ENCODE measurements at regions not wholly inside any gene's neighbourhood (a gene's known extent, or its start where the extent isn't known, plus 50 kb on each side); places are given as distances from the start of the nearest gene placed in this dataset.

DNA sequence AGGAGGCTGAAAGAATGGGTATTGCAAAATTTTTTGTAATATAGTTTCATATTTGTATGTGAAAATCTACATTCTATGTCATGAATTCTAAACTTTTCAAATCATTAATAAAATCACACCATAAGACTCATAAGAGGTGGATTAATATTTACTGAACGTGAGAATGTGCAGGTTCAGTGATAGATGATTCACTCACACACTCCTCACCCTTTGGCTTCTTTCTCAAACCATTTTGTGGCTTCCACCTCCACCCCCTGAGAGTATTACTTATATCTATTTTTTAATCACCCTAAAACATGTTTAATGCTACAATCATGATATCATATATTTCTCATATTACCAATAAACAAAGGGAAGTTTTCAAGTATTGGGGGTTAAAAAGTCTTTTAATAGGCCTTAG, 275.5 kb downstream of the MEF2C start:
- Mint-ChIP-seq H3K4me1 (no peaks in the 10 kb centered on the region), H3K36me3 (no peaks in the 10 kb centered on the region), H3K9me3 (peaks cover 0 to 2% (median 0%) of the 10 kb centered on the region in 5 donors), H3K27ac (no peak overlapping the region), H3K4me3 (no peak overlapping the region), H3K27me3 (peaks cover 15 to 24% of the 10 kb centered on the region in 2 donors)
- no peaks in the 10 kb centered on the region for H3K9me3 ChIP-seq (ENCODE audit: low read length)
- ChIA-PET POLR2A (no interaction called here), CTCF (no interaction called here)
- H3K27ac ChIP-seq (ENCODE audit: low read depth, low read length) = no peak overlapping the region
- H3K4me3 ChIP-seq (ENCODE audit: low read length) = no peak overlapping the region
- H3K4me1 ChIP-seq (ENCODE audit: insufficient read depth, low read length) = no peaks in the 10 kb centered on the region
- H3K27me3 ChIP-seq (ENCODE audit: insufficient read depth, low read length, poor library complexity, severe bottlenecking) = no peaks in the 10 kb centered on the region
- DNase-seq = no peak
- H3K36me3 ChIP-seq (ENCODE audit: insufficient read depth, low read length) = no peaks in the 10 kb centered on the region

DNA sequence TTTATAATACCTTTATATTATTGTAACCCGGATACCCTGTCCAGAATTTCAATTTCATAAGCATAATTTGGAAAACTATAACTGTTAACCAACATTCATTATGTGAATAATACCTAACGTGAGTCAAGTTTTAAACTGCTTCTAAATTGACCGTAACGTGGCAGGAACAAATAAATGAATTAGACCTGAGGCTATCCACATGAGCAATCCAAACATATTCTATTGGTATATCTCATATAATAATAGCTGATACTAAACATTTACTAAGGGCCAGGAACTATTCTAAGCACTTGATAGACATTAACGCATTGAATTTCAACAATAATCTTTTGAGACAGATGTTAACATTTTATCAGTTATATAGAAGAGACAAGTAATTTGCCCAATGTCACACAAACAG, 276.4 kb downstream of the MEF2C start:
- H3K4me1 ChIP-seq (ENCODE audit: insufficient read depth, low read length) = no peaks in the 10 kb centered on the region
- ChIA-PET CTCF (no interaction called here), POLR2A (no interaction called here)
- Mint-ChIP-seq H3K4me3 (no peak overlapping the region), H3K27ac (no peak overlapping the region), H3K27me3 (peaks cover 15 to 24% of the 10 kb centered on the region in 2 donors), H3K4me1 (no peaks in the 10 kb centered on the region), H3K9me3 (peaks cover 0 to 5% (median 3%) of the 10 kb centered on the region in 5 donors), H3K36me3 (no peaks in the 10 kb centered on the region)
- H3K4me3 ChIP-seq (ENCODE audit: low read length) = no peak overlapping the region
- H3K27me3 ChIP-seq (ENCODE audit: insufficient read depth, low read length, poor library complexity, severe bottlenecking) = no peaks in the 10 kb centered on the region
- no peaks in the 10 kb centered on the region for H3K9me3 ChIP-seq (ENCODE audit: low read length)
- no peak for DNase-seq
- H3K36me3 ChIP-seq (ENCODE audit: insufficient read depth, low read length) = no peaks in the 10 kb centered on the region
- no peak overlapping the region for H3K27ac ChIP-seq (ENCODE audit: low read depth, low read length)

DNA sequence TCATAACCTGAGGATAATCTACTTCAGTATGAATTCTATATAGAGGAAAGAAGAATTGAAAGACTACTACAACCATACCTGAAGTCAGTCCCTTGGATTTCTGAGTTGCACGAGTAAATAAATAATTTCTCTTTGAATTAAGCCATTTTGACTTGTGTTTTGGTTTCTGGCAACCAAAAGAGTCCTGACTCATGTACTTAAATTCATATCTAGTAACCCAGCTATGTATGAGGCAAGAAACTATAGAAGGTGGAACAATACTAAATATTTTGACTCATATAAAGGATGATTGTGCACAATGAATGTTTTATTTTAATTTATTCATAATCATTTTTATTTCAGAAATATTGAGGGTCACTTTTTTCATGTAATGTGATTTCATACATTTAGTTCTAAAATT, 276.8 kb downstream of the MEF2C start:
- H3K36me3 ChIP-seq (ENCODE audit: insufficient read depth, low read length) = no peaks in the 10 kb centered on the region
- no peaks in the 10 kb centered on the region for H3K27me3 ChIP-seq (ENCODE audit: insufficient read depth, low read length, poor library complexity, severe bottlenecking)
- H3K9me3 ChIP-seq (ENCODE audit: low read length) = no peaks in the 10 kb centered on the region
- Mint-ChIP-seq H3K27me3 (peaks cover 15 to 21% of the 10 kb centered on the region in 2 donors), H3K27ac (no peak overlapping the region), H3K4me1 (no peaks in the 10 kb centered on the region), H3K9me3 (peaks cover 0 to 4% (median 3%) of the 10 kb centered on the region in 5 donors), H3K36me3 (no peaks in the 10 kb centered on the region), H3K4me3 (no peak overlapping the region)
- no peak for DNase-seq
- H3K27ac ChIP-seq (ENCODE audit: low read depth, low read length) = no peak overlapping the region
- no peak overlapping the region for H3K4me3 ChIP-seq (ENCODE audit: low read length)
- POLR2A ChIA-PET = no interaction called here
- H3K4me1 ChIP-seq (ENCODE audit: insufficient read depth, low read length) = no peaks in the 10 kb centered on the region
- CTCF ChIA-PET = no interaction called here

DNA sequence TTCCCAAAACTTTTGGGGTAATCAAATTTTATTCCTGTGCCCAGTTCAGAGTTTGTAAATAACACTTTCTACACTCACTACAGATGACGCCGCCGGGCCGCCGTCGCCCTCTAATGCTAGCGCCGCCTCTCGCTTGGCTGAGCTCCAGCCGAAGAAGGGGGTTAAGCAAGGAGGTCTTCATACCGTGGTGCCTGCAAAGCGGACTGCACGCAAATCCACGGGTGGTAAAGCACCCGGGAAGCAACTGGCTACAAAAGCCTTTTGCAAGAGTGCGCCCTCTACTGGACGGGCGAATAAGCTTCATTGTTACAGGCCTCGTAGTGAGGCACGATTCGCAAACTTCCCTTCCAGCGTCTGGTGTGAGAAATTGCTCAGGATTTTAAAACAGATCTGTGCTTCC, 280.4 kb downstream of the MEF2C start:
- Mint-ChIP-seq H3K27ac (no peak overlapping the region), H3K27me3 (peaks cover 8 to 15% of the 10 kb centered on the region in 2 donors), H3K36me3 (no peaks in the 10 kb centered on the region), H3K9me3 (peaks cover 0 to 6% (median 3%) of the 10 kb centered on the region in 5 donors), H3K4me1 (no peaks in the 10 kb centered on the region), H3K4me3 (no peak overlapping the region)
- no peak overlapping the region for H3K27ac ChIP-seq (ENCODE audit: low read depth, low read length)
- H3K27me3 ChIP-seq (ENCODE audit: insufficient read depth, low read length, poor library complexity, severe bottlenecking) = no peaks in the 10 kb centered on the region
- H3K4me1 ChIP-seq (ENCODE audit: insufficient read depth, low read length) = no peaks in the 10 kb centered on the region
- DNase-seq = no peak
- H3K4me3 ChIP-seq (ENCODE audit: low read length) = no peak overlapping the region
- H3K36me3 ChIP-seq (ENCODE audit: insufficient read depth, low read length) = no peaks in the 10 kb centered on the region
- ChIA-PET POLR2A (no interaction called here), CTCF (no interaction called here)
- H3K9me3 ChIP-seq (ENCODE audit: low read length) = no peaks in the 10 kb centered on the region

DNA sequence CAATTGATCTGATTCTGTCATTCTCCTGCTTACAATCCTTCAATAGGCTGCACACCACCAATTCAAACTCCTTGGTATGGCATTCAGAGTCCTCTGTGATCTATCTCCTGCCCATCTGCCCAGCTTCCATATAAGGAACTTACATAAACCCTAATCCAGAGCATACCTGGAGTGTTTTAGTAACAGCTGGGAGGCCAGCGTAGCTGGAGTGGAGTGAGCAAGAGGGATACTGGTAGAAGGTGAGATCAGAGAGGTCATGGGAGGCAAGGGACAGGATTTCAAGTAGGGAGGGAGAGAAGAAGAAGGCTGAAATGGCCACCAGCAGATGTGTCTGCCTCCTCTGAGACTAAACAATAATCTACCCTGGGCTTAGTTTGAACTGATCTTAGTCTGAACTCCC, 288.5 kb downstream of the MEF2C start:
- Histone ChIP-seq H3K36me3 (ENCODE audit: insufficient read depth, low read length) (no peaks in the 10 kb centered on the region), H3K9me3 (ENCODE audit: low read length) (no peaks in the 10 kb centered on the region), H3K27ac (ENCODE audit: low read depth, low read length) (no peak overlapping the region), H3K4me1 (ENCODE audit: insufficient read depth, low read length) (no peaks in the 10 kb centered on the region), H3K27me3 (ENCODE audit: insufficient read depth, low read length, poor library complexity, severe bottlenecking) (no peaks in the 10 kb centered on the region), H3K4me3 (ENCODE audit: low read length) (no peak overlapping the region)
- Mint-ChIP-seq H3K4me3 (no peak overlapping the region), H3K36me3 (no peaks in the 10 kb centered on the region), H3K27ac (no peak overlapping the region), H3K4me1 (no peaks in the 10 kb centered on the region), H3K27me3 (peaks cover 3 to 13% of the 10 kb centered on the region in 2 donors), H3K9me3 (peaks cover 0 to 3% (median 1%) of the 10 kb centered on the region in 5 donors)
- ChIA-PET POLR2A (no interaction called here), CTCF (no interaction called here)
- DNase-seq = no peak

DNA sequence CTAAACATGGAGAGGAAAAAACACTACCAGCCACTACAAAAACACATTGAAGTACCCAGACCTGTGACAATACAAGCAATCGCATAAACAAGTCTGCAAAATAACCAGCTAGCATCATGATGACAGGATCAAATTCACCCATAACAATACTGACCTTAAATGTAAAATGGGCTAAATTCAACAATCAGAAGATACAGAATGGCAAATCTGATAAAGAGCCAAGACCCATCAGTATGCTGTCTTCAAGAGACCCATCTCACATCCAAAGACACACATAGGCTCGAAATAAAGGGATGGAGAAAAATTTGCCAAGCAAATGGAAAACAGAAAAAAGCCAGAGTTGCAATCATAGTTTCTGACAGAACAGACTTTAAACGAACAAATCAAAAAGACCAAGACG, 294.4 kb downstream of the MEF2C start:
- DNase-seq = no peak
- H3K27me3 ChIP-seq (ENCODE audit: insufficient read depth, low read length, poor library complexity, severe bottlenecking) = no peaks in the 10 kb centered on the region
- ChIA-PET CTCF (no interaction called here), POLR2A (no interaction called here)
- H3K4me1 ChIP-seq (ENCODE audit: insufficient read depth, low read length) = no peaks in the 10 kb centered on the region
- no peaks in the 10 kb centered on the region for H3K9me3 ChIP-seq (ENCODE audit: low read length)
- Mint-ChIP-seq H3K27ac (no peak overlapping the region), H3K4me3 (no peak overlapping the region), H3K9me3 (peaks cover 5 to 20% (median 13%) of the 10 kb centered on the region in 5 donors), H3K4me1 (no peaks in the 10 kb centered on the region), H3K36me3 (no peaks in the 10 kb centered on the region), H3K27me3 (peaks cover 3 to 24% of the 10 kb centered on the region in 2 donors)
- H3K36me3 ChIP-seq (ENCODE audit: insufficient read depth, low read length) = no peaks in the 10 kb centered on the region
- no peak overlapping the region for H3K27ac ChIP-seq (ENCODE audit: low read depth, low read length)
- H3K4me3 ChIP-seq (ENCODE audit: low read length) = no peak overlapping the region

DNA sequence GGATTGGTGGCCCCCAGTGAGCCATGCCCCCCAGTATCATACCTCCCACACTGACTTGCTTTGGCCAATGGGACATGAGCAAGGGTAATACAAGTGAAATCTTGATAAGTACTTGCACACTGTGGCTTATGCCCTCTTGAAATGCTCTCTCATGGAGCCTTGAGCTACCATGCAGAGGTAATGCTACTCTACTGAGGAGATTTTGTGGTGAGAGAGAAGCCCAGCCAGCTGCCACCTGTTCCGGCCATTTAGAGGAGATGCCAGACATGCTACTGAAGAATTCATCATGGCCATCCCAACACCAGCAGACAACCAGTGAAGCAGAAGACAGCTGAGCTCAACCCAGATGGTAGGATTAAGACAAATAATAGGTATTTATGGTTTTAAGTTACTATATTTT, 299.5 kb downstream of the MEF2C start:
- H3K27me3 Mint-ChIP-seq = peaks cover 3 to 21% of the 10 kb centered on the region in 2 donors
- no peak overlapping the region for H3K4me3 Mint-ChIP-seq
- no peaks in the 10 kb centered on the region for H3K36me3 ChIP-seq (ENCODE audit: insufficient read depth, low read length)
- no peak for DNase-seq
- no peak overlapping the region for H3K27ac Mint-ChIP-seq
- H3K36me3 Mint-ChIP-seq = no peaks in the 10 kb centered on the region
- H3K27me3 ChIP-seq (ENCODE audit: insufficient read depth, low read length, poor library complexity, severe bottlenecking) = no peaks in the 10 kb centered on the region
- H3K4me3 ChIP-seq (ENCODE audit: low read length) = no peak overlapping the region
- no peak overlapping the region for H3K27ac ChIP-seq (ENCODE audit: low read depth, low read length)
- CTCF ChIA-PET = no interaction called here
- H3K9me3 Mint-ChIP-seq = peaks cover 1 to 9% (median 5%) of the 10 kb centered on the region in 5 donors
- no peaks in the 10 kb centered on the region for H3K9me3 ChIP-seq (ENCODE audit: low read length)
- H3K4me1 Mint-ChIP-seq = no peaks in the 10 kb centered on the region
- POLR2A ChIA-PET = no interaction called here
- no peaks in the 10 kb centered on the region for H3K4me1 ChIP-seq (ENCODE audit: insufficient read depth, low read length)

DNA sequence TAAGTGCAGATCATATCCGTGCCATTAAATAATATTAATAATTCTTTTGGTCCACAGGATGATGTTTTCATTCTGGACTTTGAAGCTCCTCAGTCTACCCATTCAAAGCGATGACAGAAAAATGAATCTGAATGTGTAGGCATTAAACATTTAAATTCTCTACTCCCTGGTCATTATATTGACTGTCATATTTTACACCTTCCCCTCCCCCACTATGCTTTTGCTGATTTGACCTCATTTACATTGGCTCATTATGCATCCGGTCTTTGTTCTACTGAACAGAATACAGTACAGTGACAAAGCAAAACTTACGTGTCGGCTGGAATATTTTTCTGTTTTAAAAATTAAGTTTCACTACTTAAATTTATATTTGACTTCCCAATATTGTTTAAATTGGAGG, 289.7 kb upstream of the TMEM161B start:
- Mint-ChIP-seq H3K27ac (no peak overlapping the region), H3K4me3 (no peak overlapping the region), H3K36me3 (no peaks in the 10 kb centered on the region), H3K9me3 (no peaks in the 10 kb centered on the region), H3K27me3 (peaks cover 10 to 20% of the 10 kb centered on the region in 2 donors), H3K4me1 (peaks cover 3 to 5% (median 5%) of the 10 kb centered on the region in 3 donors)
- POLR2A ChIA-PET = no interaction called here
- Histone ChIP-seq H3K4me3 (ENCODE audit: low read length) (no peak overlapping the region), H3K4me1 (ENCODE audit: insufficient read depth, low read length) (no peaks in the 10 kb centered on the region), H3K36me3 (ENCODE audit: insufficient read depth, low read length) (no peaks in the 10 kb centered on the region), H3K9me3 (ENCODE audit: low read length) (no peaks in the 10 kb centered on the region), H3K27ac (ENCODE audit: low read depth, low read length) (no peak overlapping the region), H3K27me3 (ENCODE audit: insufficient read depth, low read length, poor library complexity, severe bottlenecking) (no peaks in the 10 kb centered on the region)
- CTCF ChIA-PET = no interaction called here
- DNase-seq = no peak

DNA sequence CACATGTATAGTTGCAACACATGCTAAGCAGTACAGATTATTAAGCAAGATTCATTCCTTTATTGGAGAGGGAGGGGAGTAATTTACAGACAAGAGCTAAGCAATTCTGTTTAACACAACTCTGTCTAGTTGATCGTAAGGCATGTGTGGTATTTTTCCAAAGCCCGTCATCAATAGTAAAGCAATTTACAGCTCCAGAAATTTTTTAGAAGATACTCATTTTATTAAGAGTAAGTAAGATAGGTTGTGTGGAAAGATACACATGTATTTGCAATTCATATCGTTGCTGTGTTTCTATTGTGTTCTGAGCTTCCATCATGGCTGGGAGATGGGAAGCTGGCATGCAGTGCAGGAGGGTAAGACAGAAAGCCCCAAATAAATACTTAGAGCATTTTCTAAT, 289.2 kb upstream of the TMEM161B start:
- no peaks in the 10 kb centered on the region for H3K9me3 Mint-ChIP-seq
- no peaks in the 10 kb centered on the region for H3K27me3 ChIP-seq (ENCODE audit: insufficient read depth, low read length, poor library complexity, severe bottlenecking)
- ChIA-PET POLR2A (no interaction called here), CTCF (no interaction called here)
- H3K4me1 Mint-ChIP-seq = peaks cover 3 to 5% (median 5%) of the 10 kb centered on the region in 3 donors
- H3K36me3 Mint-ChIP-seq = no peaks in the 10 kb centered on the region
- DNase-seq = no peak
- no peaks in the 10 kb centered on the region for H3K4me1 ChIP-seq (ENCODE audit: insufficient read depth, low read length)
- no peak overlapping the region for H3K27ac ChIP-seq (ENCODE audit: low read depth, low read length)
- no peaks in the 10 kb centered on the region for H3K9me3 ChIP-seq (ENCODE audit: low read length)
- no peaks in the 10 kb centered on the region for H3K36me3 ChIP-seq (ENCODE audit: insufficient read depth, low read length)
- no peak overlapping the region for H3K27ac Mint-ChIP-seq
- no peak overlapping the region for H3K4me3 ChIP-seq (ENCODE audit: low read length)
- no peak overlapping the region for H3K4me3 Mint-ChIP-seq
- peaks cover 10 to 19% of the 10 kb centered on the region in 2 donors for H3K27me3 Mint-ChIP-seq

Measured in CD8-positive, alpha-beta memory T cell (primary cell).